ENCODE measurements at regions not wholly inside any gene's neighbourhood (a gene's known extent, or its start where the extent isn't known, plus 50 kb on each side); places are given as distances from the start of the nearest gene placed in this dataset.

GRCh38 chr22:27154717-27155116 is 497.3 kb downstream of the MIAT start:
- DNase-seq (ENCODE audit: low read depth), result no peak
- TF ChIP-seq POLR2A (IDR thresholded peaks at IDR 0.05; ENCODE audit: extremely low read depth, insufficient read length), result no peak
- no peak for TF ChIP-seq CTCF (IDR thresholded peaks at IDR 0.05; ENCODE audit: low read depth, low read length)
- no peak for TF ChIP-seq MAX (IDR thresholded peaks at IDR 0.05; ENCODE audit: low read depth, low read length)
- TF ChIP-seq MYC (IDR thresholded peaks at IDR 0.05; ENCODE audit: low read depth, low read length), result no peak
- no peak overlapping the region for H3K4me3 ChIP-seq (ENCODE audit: low read depth, low read length)

- DNase-seq (ENCODE audit: low read depth), result no peak
- TF ChIP-seq MYC (IDR thresholded peaks at IDR 0.05; ENCODE audit: low read depth, low read length) (no peak), CTCF (IDR thresholded peaks at IDR 0.05; ENCODE audit: low read depth, low read length) (no peak), POLR2A (IDR thresholded peaks at IDR 0.05; ENCODE audit: extremely low read depth, insufficient read length) (no peak), MAX (IDR thresholded peaks at IDR 0.05; ENCODE audit: low read depth, low read length) (no peak)
- H3K4me3 ChIP-seq (ENCODE audit: low read depth, low read length), result no peak overlapping the region
Measured at GRCh38 chr22:27156821-27157489, 499.6 kb downstream of the MIAT start.

- no peak for DNase-seq (ENCODE audit: low read depth)
- H3K4me3 ChIP-seq (ENCODE audit: low read depth, low read length), result no peak overlapping the region
- no peak for TF ChIP-seq MAX (IDR thresholded peaks at IDR 0.05; ENCODE audit: low read depth, low read length)
- no peak for TF ChIP-seq MYC (IDR thresholded peaks at IDR 0.05; ENCODE audit: low read depth, low read length)
- TF ChIP-seq POLR2A (IDR thresholded peaks at IDR 0.05; ENCODE audit: extremely low read depth, insufficient read length), result no peak
- TF ChIP-seq CTCF (IDR thresholded peaks at IDR 0.05; ENCODE audit: low read depth, low read length), result no peak
Measured at GRCh38 chr22:27157666-27158370, 500.4 kb downstream of the MIAT start.

- no peak overlapping the region for H3K4me3 ChIP-seq (ENCODE audit: low read depth, low read length)
- TF ChIP-seq MAX (IDR thresholded peaks at IDR 0.05; ENCODE audit: low read depth, low read length), result no peak
- no peak for TF ChIP-seq MYC (IDR thresholded peaks at IDR 0.05; ENCODE audit: low read depth, low read length)
- TF ChIP-seq POLR2A (IDR thresholded peaks at IDR 0.05; ENCODE audit: extremely low read depth, insufficient read length), result no peak
- no peak for TF ChIP-seq CTCF (IDR thresholded peaks at IDR 0.05; ENCODE audit: low read depth, low read length)
- no peak for DNase-seq (ENCODE audit: low read depth)
Measured at GRCh38 chr22:27159016-27159415, 501.6 kb downstream of the MIAT start.

GRCh38 chr22:27159716-27160295 is 502.4 kb downstream of the MIAT start:
- TF ChIP-seq MAX (IDR thresholded peaks at IDR 0.05; ENCODE audit: low read depth, low read length) (no peak), POLR2A (IDR thresholded peaks at IDR 0.05; ENCODE audit: extremely low read depth, insufficient read length) (no peak), MYC (IDR thresholded peaks at IDR 0.05; ENCODE audit: low read depth, low read length) (no peak), CTCF (IDR thresholded peaks at IDR 0.05; ENCODE audit: low read depth, low read length) (no peak)
- no peak for DNase-seq (ENCODE audit: low read depth)
- H3K4me3 ChIP-seq (ENCODE audit: low read depth, low read length), result no peak overlapping the region

All from NB4 (cell line).